ENCODE measurements at regions not wholly inside any gene's neighbourhood (a gene's known extent, or its start where the extent isn't known, plus 50 kb on each side); places are given as distances from the start of the nearest gene placed in this dataset.

- TF ChIP-seq CTCF (IDR thresholded peaks at IDR 0.05; ENCODE audit: borderline replicate concordance, extremely low read depth, low read length, poor library complexity, severe bottlenecking), result no peak
- no peak for TF ChIP-seq EZH2 (IDR thresholded peaks at IDR 0.05; ENCODE audit: borderline replicate concordance, low read depth, low read length, severe bottlenecking)
Measured at GRCh38 chr4:55018978-55019377, 106.4 kb downstream of the KDR start.
